ENCODE measurements at regions not wholly inside any gene's neighbourhood (a gene's known extent, or its start where the extent isn't known, plus 50 kb on each side); places are given as distances from the start of the nearest gene placed in this dataset.

GRCh38 chr3:194265996-194266964 is 84.8 kb downstream of the CPN2 start:
- no peak for TF ChIP-seq CTCF (IDR thresholded peaks at IDR 0.05; ENCODE audit: insufficient read depth, low read length)
- DNase-seq (ENCODE audit: low read depth): no peak
- no peak overlapping the region for H3K4me3 ChIP-seq (ENCODE audit: low read depth, low read length)

DNA sequence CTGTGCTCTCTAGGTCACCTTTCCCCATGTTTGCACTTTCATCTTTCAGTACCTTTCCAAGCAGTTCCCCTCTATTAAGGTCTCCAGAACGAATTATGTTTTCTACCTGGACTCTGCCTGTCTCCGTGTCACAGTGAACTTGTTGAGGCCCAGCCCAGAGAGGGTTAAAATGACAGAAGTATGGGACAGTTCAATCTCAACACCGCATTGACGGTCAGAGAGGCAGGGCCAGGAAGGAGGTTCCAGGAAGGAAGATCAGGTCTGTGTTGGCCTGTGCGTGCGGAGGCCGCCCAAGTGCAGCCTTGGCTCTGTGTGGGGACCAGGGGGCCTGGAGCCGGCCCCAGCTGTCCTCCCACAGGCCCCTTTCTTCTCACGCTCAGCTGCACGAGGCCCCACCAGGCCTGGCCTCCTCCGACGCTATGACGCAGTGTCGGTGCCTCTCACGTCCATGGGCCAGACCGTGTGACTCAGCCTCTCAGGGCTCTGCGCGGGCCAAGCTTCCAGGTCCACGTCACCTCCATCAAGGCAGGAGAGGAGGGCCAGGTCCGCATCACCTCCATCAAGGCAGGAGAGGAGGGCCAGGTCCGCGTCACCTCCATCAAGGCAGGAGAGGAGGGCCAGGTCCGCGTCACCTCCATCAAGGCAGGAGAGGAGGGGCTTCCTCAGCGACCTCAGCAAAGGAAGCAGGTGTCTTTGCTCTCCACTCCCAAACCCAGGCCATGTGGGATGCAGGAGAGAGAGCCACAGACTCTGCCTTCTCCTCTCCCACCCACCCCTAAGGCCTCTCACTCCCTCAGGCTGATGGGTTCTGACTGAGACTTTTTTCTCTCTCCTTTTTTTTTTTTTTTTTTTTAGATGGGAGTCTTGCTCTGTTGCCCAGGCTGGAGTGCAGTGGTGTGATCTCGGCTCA is 83.1 kb downstream of the CPN2 start:
- no peak for TF ChIP-seq CTCF (IDR thresholded peaks at IDR 0.05; ENCODE audit: insufficient read depth, low read length)
- no peak overlapping the region for H3K4me3 ChIP-seq (ENCODE audit: low read depth, low read length)
- peak; percentile 57 for DNase-seq (ENCODE audit: low read depth)

GRCh38 chr3:194268654-194269512 is 82.2 kb downstream of the CPN2 start:
- DNase-seq (ENCODE audit: low read depth): no peak
- H3K4me3 ChIP-seq (ENCODE audit: low read depth, low read length): no peak overlapping the region
- TF ChIP-seq CTCF (IDR thresholded peaks at IDR 0.05; ENCODE audit: insufficient read depth, low read length): no peak

GRCh38 chr3:194269610-194270145 is 81.5 kb downstream of the CPN2 start:
- peak; percentile 66 for DNase-seq (ENCODE audit: low read depth)
- no peak overlapping the region for H3K4me3 ChIP-seq (ENCODE audit: low read depth, low read length)
- peak; percentile 55 for TF ChIP-seq CTCF (IDR thresholded peaks at IDR 0.05; ENCODE audit: insufficient read depth, low read length)

- H3K4me3 ChIP-seq (ENCODE audit: low read depth, low read length): no peak overlapping the region
- no peak for DNase-seq (ENCODE audit: low read depth)
Observed at GRCh38 chr3:194270627-194271459, 80.3 kb downstream of the CPN2 start.

More at GRCh38 chr3:194270627-194271459, 80.3 kb downstream of the CPN2 start:
- TF ChIP-seq CTCF (IDR thresholded peaks at IDR 0.05; ENCODE audit: insufficient read depth, low read length): no peak
